Panc1 (cell line): ENCODE measurements at regions not wholly inside any gene's neighbourhood (a gene's known extent, or its start where the extent isn't known, plus 50 kb on each side); places are given as distances from the start of the nearest gene placed in this dataset.

ENCODE experiments used
- ATAC-seq: fragments of 200-7000 bp; cut with Tn5 transposase; 2 replicates; pipeline ENCODE4 v1.9.1; 2020; ENCODE audit warnings: mild to moderate bottlenecking, moderate library complexity
- BruUV-seq: library from RNA; stranded (reverse); fragments of 400-500 nt; replicated peaks from 2 replicates; lab custom pipeline; 2021; lab: Mats Ljungman, UMichigan
- CTCF ChIA-PET: fragments of 300-600 bp; sonication (Branson Sonifier 250); formaldehyde crosslinking; loops from one replicate; lab custom pipeline; 2022; ENCODE audit warnings: antibody characterized with exemption; lab: Charles Lee
- POLR2A ChIA-PET: fragments of 300-600 bp; sonication (Branson Sonifier 250); formaldehyde crosslinking; loops from one replicate; lab custom pipeline; 2022; ENCODE audit warnings: antibody characterized with exemption; lab: Charles Lee
- DNase-seq: peaks from one replicate; pipeline ENCODE4 v3.0.0-alpha.2; 2010; ENCODE audit warnings: low read depth, low spot score
- H3K27ac ChIP-seq: 2 replicates; pipeline ENCODE4 v1.5.1; 2011; ENCODE audit warnings: mild to moderate bottlenecking, low read length, inconsistent platforms
- H3K27me3 ChIP-seq: fragments of 200-500 bp; sonication (Bioruptor generic); 2 replicates; pipeline ENCODE4 v1.6.0; 2014; ENCODE audit warnings: low read length, inconsistent platforms; ENCODE audit not compliant: control insufficient read depth, insufficient read depth
- H3K36me3 ChIP-seq: fragments of 200-500 bp; sonication (Bioruptor generic); 2 replicates; pipeline ENCODE4 v1.5.1; 2014; ENCODE audit warnings: inconsistent platforms, mild to moderate bottlenecking, low read length, moderate library complexity; ENCODE audit not compliant: control insufficient read depth, insufficient read depth
- H3K4me1 ChIP-seq: 2 replicates; pipeline ENCODE4 v1.5.1; 2011; ENCODE audit warnings: inconsistent platforms, mild to moderate bottlenecking, low read length, moderate library complexity; ENCODE audit not compliant: control insufficient read depth, insufficient read depth
- H3K4me3 ChIP-seq, 2 experiments: 2 replicates each; pipeline ENCODE4 v1.5.1; 2011 to 2012; ENCODE audit warnings: low read depth in 2 of 2, low read length in 2 of 2, mild to moderate bottlenecking in 2 of 2, inconsistent platforms in 1 of 2, moderate library complexity in 1 of 2
- H3K9me3 ChIP-seq: fragments of 200-500 bp; sonication (Bioruptor generic); 2 replicates; pipeline ENCODE4 v1.5.1; 2014; ENCODE audit warnings: low read depth, mild to moderate bottlenecking, inconsistent platforms, low read length, moderate library complexity; ENCODE audit not compliant: control insufficient read depth, insufficient read depth
- POLR2AphosphoS5 ChIP-seq: IDR thresholded peaks from 2 replicates; pipeline ENCODE4 v1.6.1; 2012; ENCODE audit warnings: mild to moderate bottlenecking, low read depth, low read length, moderate library complexity
- SIN3A ChIP-seq: IDR thresholded peaks from 2 replicates; pipeline ENCODE4 v1.6.1; 2012; ENCODE audit warnings: low read depth, mild to moderate bottlenecking, low read length, moderate library complexity, borderline replicate concordance; ENCODE audit not compliant: insufficient read depth
- TCF7L2 ChIP-seq: IDR thresholded peaks from 2 replicates; pipeline ENCODE4 v1.6.1; 2011; ENCODE audit warnings: mild to moderate bottlenecking, low read depth, low read length, inconsistent platforms
- in situ Hi-C: cut with HindIII; loops from 2 replicates; pipeline ENCODE4 v1.10.0; 2016; ENCODE audit warnings: low sequenced_read_pairs, low pct_unique_long_range_greater_than_20kb
- intact Hi-C: fragments of 100-400 bp; cut with micrococcal nuclease; formaldehyde crosslinking; loops from one replicate; pipeline ENCODE4 v1.10.0; 2022; ENCODE audit not compliant: unreplicated experiment
- TF ChIP-seq, protein P1 (sequence below): fragments of 450-650 bp; IDR thresholded peaks from 2 replicates; pipeline ENCODE4 v1.5.1; 2017; ENCODE audit warnings: mild to moderate bottlenecking
- TF ChIP-seq, protein P2 (sequence below), 2 experiments: IDR thresholded peaks; 2 replicates each; pipeline ENCODE4 v1.6.1; 2011 to 2012; ENCODE audit warnings: low read depth in 2 of 2, control low read depth in 1 of 2, low read length in 1 of 2, mild to moderate bottlenecking in 1 of 2, moderate library complexity in 1 of 2; ENCODE audit not compliant: insufficient read depth in 1 of 2

DNA sequence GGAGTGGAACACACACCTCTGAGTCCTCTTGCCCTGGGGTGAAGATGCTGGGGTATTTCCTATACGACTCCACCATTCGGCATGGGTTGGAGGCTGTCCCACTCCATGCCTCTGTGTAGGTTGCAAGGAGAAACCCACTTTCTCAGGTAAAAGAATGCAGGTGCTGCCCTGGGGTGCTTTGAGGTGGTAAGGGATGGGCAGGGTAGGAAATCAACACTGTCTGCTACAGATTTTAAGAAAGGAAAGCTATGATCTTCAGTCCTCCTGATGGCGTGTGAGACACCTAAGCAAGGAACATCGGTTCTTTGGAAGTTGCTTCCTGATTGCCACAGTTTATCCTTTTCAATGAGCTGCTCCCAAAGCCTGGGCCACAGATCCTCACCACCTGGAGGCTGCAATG is 209.2 kb downstream of the NCK2 start:
- no TSS peak for BruUV-seq
- ChIA-PET POLR2A (no interaction called here), CTCF (no interaction called here)
- DNase-seq: no peak
- Histone ChIP-seq H3K4me1 (no peaks in the 10 kb centered on the region), H3K27me3 (peaks cover 3% of the 10 kb centered on the region), H3K4me3 (no peak overlapping the region), H3K9me3 (no peaks in the 10 kb centered on the region), H3K36me3 (no peaks in the 10 kb centered on the region), H3K27ac (no peak overlapping the region)
- no peak for ATAC-seq
- in situ Hi-C loops: no loop called here
- intact Hi-C loops: no loop called here
- no peak for TF ChIP-seq SIN3A
- TF ChIP-seq, protein P1, sequence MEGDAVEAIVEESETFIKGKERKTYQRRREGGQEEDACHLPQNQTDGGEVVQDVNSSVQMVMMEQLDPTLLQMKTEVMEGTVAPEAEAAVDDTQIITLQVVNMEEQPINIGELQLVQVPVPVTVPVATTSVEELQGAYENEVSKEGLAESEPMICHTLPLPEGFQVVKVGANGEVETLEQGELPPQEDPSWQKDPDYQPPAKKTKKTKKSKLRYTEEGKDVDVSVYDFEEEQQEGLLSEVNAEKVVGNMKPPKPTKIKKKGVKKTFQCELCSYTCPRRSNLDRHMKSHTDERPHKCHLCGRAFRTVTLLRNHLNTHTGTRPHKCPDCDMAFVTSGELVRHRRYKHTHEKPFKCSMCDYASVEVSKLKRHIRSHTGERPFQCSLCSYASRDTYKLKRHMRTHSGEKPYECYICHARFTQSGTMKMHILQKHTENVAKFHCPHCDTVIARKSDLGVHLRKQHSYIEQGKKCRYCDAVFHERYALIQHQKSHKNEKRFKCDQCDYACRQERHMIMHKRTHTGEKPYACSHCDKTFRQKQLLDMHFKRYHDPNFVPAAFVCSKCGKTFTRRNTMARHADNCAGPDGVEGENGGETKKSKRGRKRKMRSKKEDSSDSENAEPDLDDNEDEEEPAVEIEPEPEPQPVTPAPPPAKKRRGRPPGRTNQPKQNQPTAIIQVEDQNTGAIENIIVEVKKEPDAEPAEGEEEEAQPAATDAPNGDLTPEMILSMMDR: no peak
- TF ChIP-seq TCF7L2: no peak
- TF ChIP-seq, protein P2, sequence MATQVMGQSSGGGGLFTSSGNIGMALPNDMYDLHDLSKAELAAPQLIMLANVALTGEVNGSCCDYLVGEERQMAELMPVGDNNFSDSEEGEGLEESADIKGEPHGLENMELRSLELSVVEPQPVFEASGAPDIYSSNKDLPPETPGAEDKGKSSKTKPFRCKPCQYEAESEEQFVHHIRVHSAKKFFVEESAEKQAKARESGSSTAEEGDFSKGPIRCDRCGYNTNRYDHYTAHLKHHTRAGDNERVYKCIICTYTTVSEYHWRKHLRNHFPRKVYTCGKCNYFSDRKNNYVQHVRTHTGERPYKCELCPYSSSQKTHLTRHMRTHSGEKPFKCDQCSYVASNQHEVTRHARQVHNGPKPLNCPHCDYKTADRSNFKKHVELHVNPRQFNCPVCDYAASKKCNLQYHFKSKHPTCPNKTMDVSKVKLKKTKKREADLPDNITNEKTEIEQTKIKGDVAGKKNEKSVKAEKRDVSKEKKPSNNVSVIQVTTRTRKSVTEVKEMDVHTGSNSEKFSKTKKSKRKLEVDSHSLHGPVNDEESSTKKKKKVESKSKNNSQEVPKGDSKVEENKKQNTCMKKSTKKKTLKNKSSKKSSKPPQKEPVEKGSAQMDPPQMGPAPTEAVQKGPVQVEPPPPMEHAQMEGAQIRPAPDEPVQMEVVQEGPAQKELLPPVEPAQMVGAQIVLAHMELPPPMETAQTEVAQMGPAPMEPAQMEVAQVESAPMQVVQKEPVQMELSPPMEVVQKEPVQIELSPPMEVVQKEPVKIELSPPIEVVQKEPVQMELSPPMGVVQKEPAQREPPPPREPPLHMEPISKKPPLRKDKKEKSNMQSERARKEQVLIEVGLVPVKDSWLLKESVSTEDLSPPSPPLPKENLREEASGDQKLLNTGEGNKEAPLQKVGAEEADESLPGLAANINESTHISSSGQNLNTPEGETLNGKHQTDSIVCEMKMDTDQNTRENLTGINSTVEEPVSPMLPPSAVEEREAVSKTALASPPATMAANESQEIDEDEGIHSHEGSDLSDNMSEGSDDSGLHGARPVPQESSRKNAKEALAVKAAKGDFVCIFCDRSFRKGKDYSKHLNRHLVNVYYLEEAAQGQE (IDR thresholded peaks at IDR 0.05; ENCODE audit: insufficient read depth in 1 of 2, low read depth in 2 of 2, low read length in 1 of 2): no peak
- no peak for TF ChIP-seq POLR2AphosphoS5

DNA sequence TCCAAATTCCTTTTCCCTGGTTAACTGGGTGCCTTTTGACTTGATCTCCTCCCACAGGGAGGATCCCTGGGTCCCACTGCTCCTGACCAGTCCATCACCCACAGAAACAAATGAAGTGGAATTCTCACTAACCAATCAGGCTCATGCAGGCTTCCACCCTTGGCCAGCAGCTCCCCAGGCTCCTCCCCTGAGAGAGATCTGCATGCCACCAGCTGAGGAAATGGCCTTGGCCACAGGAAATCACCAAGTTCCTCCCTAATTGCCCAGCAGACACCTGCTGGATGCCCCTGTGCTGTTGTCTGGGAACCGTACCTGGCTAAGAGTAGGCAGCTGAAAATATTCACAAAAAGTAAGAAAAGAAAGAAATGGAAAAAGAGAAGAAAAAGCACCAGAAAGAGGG is 207.4 kb downstream of the NCK2 start:
- no peaks in the 10 kb centered on the region for H3K9me3 ChIP-seq
- H3K4me3 ChIP-seq: no peak overlapping the region
- peaks cover 3% of the 10 kb centered on the region for H3K27me3 ChIP-seq
- H3K27ac ChIP-seq: no peak overlapping the region
- DNase-seq (no peak), ATAC-seq (no peak)
- intact Hi-C loops: no loop called here
- no peaks in the 10 kb centered on the region for H3K36me3 ChIP-seq
- no peaks in the 10 kb centered on the region for H3K4me1 ChIP-seq
- BruUV-seq: no TSS peak
- POLR2A ChIA-PET: no interaction called here
- TF ChIP-seq SIN3A (no peak), POLR2AphosphoS5 (no peak), TCF7L2 (no peak)
- TF ChIP-seq, protein P1: no peak
- TF ChIP-seq, protein P2 (IDR thresholded peaks at IDR 0.05; ENCODE audit: insufficient read depth in 1 of 2, low read depth in 2 of 2, low read length in 1 of 2): no peak
- CTCF ChIA-PET: no interaction called here
- in situ Hi-C loops: no loop called here
